ENCODE measurements at regions not wholly inside any gene's neighbourhood (a gene's known extent, or its start where the extent isn't known, plus 50 kb on each side); places are given as distances from the start of the nearest gene placed in this dataset.

GRCh38 chr7:26459540-26460193 is 168.0 kb downstream of the SNX10 start:
- no peak for DNase-seq

GRCh38 chr7:26460351-26461085 is 168.9 kb downstream of the SNX10 start:
- DNase-seq, result no peak

GRCh38 chr7:26461518-26461917 is 169.9 kb downstream of the SNX10 start:
- no peak for DNase-seq

GRCh38 chr7:26466007-26466406 is 174.3 kb downstream of the SNX10 start:
- DNase-seq, result no peak

- no peak for DNase-seq
Observed at GRCh38 chr7:26467104-26467503, 175.4 kb downstream of the SNX10 start.

- DNase-seq, result no peak
Observed at GRCh38 chr7:26467541-26467940, 175.9 kb downstream of the SNX10 start.

GRCh38 chr7:26468625-26469024 is 177.0 kb downstream of the SNX10 start:
- no peak for DNase-seq

- no peak for DNase-seq
Observed at GRCh38 chr7:26469188-26469587, 177.5 kb downstream of the SNX10 start.

GRCh38 chr7:26470691-26471090 is 179.0 kb downstream of the SNX10 start:
- DNase-seq, result no peak

GRCh38 chr7:26471306-26472075 is 179.8 kb downstream of the SNX10 start:
- DNase-seq, result no peak

GRCh38 chr7:26472971-26473370 is 181.3 kb downstream of the SNX10 start:
- no peak for DNase-seq

GRCh38 chr7:26476271-26476670 is 184.6 kb downstream of the SNX10 start:
- DNase-seq, result no peak

GRCh38 chr7:26477381-26477990 is 185.8 kb downstream of the SNX10 start:
- no peak for DNase-seq

GRCh38 chr7:26478550-26478949 is 186.9 kb downstream of the SNX10 start:
- no peak for DNase-seq

- DNase-seq, result no peak
Observed at GRCh38 chr7:26479581-26479980, 187.9 kb downstream of the SNX10 start.

GRCh38 chr7:26480156-26480555 is 188.5 kb downstream of the SNX10 start:
- DNase-seq, result no peak

- no peak for DNase-seq
Observed at GRCh38 chr7:26482927-26483326, 191.3 kb downstream of the SNX10 start.

- DNase-seq, result no peak
Observed at GRCh38 chr7:26483843-26484242, 192.2 kb downstream of the SNX10 start.

GRCh38 chr7:26485367-26485934 is 193.8 kb downstream of the SNX10 start:
- no peak for DNase-seq

GRCh38 chr7:26486153-26486552 is 194.5 kb downstream of the SNX10 start:
- no peak for DNase-seq

GRCh38 chr7:26487780-26488515 is 196.3 kb downstream of the SNX10 start:
- no peak for DNase-seq

- no peak for DNase-seq
Observed at GRCh38 chr7:26489391-26489790, 197.7 kb downstream of the SNX10 start.

Measured in NCI-H2107 (cell line).